GM12878 (cell line): ENCODE measurements at regions not wholly inside any gene's neighbourhood (a gene's known extent, or its start where the extent isn't known, plus 50 kb on each side); places are given as distances from the start of the nearest gene placed in this dataset.

ENCODE experiments used
- BCL3 ChIP-seq: IDR thresholded peaks from 2 replicates; pipeline ENCODE4 v1.6.1; 2011; ENCODE audit warnings: borderline replicate concordance, low read depth, mild to moderate bottlenecking, moderate library complexity, low read length; ENCODE audit not compliant: insufficient read depth, poor library complexity, severe bottlenecking
- CHD2 ChIP-seq: IDR thresholded peaks from 2 replicates; pipeline ENCODE4 v1.6.1; 2011; ENCODE audit warnings: low read depth, low read length, improper control_type of control experiment, borderline replicate concordance
- CHD4 ChIP-seq: fragments of 200-600 bp; sonication (generic); IDR thresholded peaks from 2 replicates; pipeline ENCODE4 v1.6.1; 2016; ENCODE audit warnings: mild to moderate bottlenecking
- CTCF ChIP-seq, 3 experiments: IDR thresholded peaks in 2 of 3; conservative IDR thresholded peaks in 1 of 3; 2 replicates each; pipeline ENCODE4 v1.5.1; 2011; ENCODE audit warnings: low read depth in 3 of 3, low read length in 3 of 3, mild to moderate bottlenecking in 3 of 3, control low read depth in 2 of 3, moderate library complexity in 2 of 3, inconsistent platforms in 1 of 3, mixed read lengths in 1 of 3; ENCODE audit not compliant: control insufficient read depth in 2 of 3, insufficient read depth in 1 of 3; ENCODE audit errors: extremely low read depth in 1 of 3
- EP300 ChIP-seq, 2 experiments: fragments of 150-350 bp in 1 of 2; IDR thresholded peaks; 2 replicates each; pipeline ENCODE4 v1.6.1; 2011 to 2012; ENCODE audit warnings: low read depth in 2 of 2, low read length in 2 of 2, borderline replicate concordance in 1 of 2, improper control_type of control experiment in 1 of 2, inconsistent platforms in 1 of 2; ENCODE audit not compliant: control insufficient read depth in 1 of 2
- JUNB ChIP-seq: IDR thresholded peaks from 2 replicates; pipeline ENCODE4 v1.6.1; 2016; ENCODE audit warnings: antibody characterized with exemption, mild to moderate bottlenecking
- MTA2 ChIP-seq: fragments of 450-650 bp; IDR thresholded peaks from 2 replicates; pipeline ENCODE4 v1.6.1; 2016; ENCODE audit warnings: low read depth, mild to moderate bottlenecking, moderate library complexity
- MXI1 ChIP-seq: fragments of 150-350 bp; IDR thresholded peaks from 2 replicates; pipeline ENCODE4 v1.6.1; 2011; ENCODE audit warnings: low read depth, mild to moderate bottlenecking, inconsistent platforms, low read length, improper control_type of control experiment
- NBN ChIP-seq: fragments of 450-650 bp; IDR thresholded peaks from 2 replicates; pipeline ENCODE4 v1.6.1; 2016
- POLR2A ChIP-seq: IDR thresholded peaks from 2 replicates; pipeline ENCODE4 v1.6.1; 2011; ENCODE audit warnings: low read depth, mild to moderate bottlenecking, low read length
- POLR2AphosphoS5 ChIP-seq: IDR thresholded peaks from 2 replicates; pipeline ENCODE4 v1.6.1; 2011; ENCODE audit warnings: mild to moderate bottlenecking, low read length, inconsistent platforms
- REST ChIP-seq: IDR thresholded peaks from 2 replicates; pipeline ENCODE4 v1.6.1; 2012; ENCODE audit warnings: mild to moderate bottlenecking, low read depth, low read length
- SMAD1 ChIP-seq: fragments of 450-650 bp; IDR thresholded peaks from 2 replicates; pipeline ENCODE4 v1.6.1; 2018; ENCODE audit warnings: mild to moderate bottlenecking, low read depth; ENCODE audit not compliant: partially characterized antibody
- SRF ChIP-seq, 2 experiments: IDR thresholded peaks; 2 replicates each; pipeline ENCODE4 v1.6.1; 2011; ENCODE audit warnings: low read depth in 2 of 2, low read length in 2 of 2, mild to moderate bottlenecking in 1 of 2, moderate library complexity in 1 of 2

GRCh38 chr7:27312820-27313219 is 70.2 kb downstream of the EVX1 start:
- TF ChIP-seq CHD4 (no peak), NBN (no peak), POLR2A (no peak), CTCF (IDR thresholded peaks at IDR 0.05 in 2 of 3, conservative IDR thresholded peaks at IDR 0.05 in 1 of 3; ENCODE audit: control insufficient read depth in 2 of 3, extremely low read depth in 1 of 3, insufficient read depth in 1 of 3, low read depth in 3 of 3, low read length in 3 of 3) (no peak), EP300 (IDR thresholded peaks at IDR 0.05; ENCODE audit: borderline replicate concordance in 1 of 2, control insufficient read depth in 1 of 2, low read depth in 2 of 2, low read length in 2 of 2) (no peak), SRF (IDR thresholded peaks at IDR 0.05; ENCODE audit: low read depth in 2 of 2, low read length in 2 of 2) (no peak), MTA2 (no peak), MXI1 (no peak), CHD2 (no peak), BCL3 (no peak), JUNB (no peak), REST (no peak), SMAD1 (no peak), POLR2AphosphoS5 (no peak)
